Ishikawa (cell line): ENCODE measurements at regions not wholly inside any gene's neighbourhood (a gene's known extent, or its start where the extent isn't known, plus 50 kb on each side); places are given as distances from the start of the nearest gene placed in this dataset.

Experiments used
- CEBPB ChIP-seq: IDR thresholded peaks from 2 replicates; pipeline ENCODE4 v1.6.1; 2012
- CREB1 ChIP-seq: IDR thresholded peaks from 2 replicates; pipeline ENCODE4 v1.6.1; 2012; ENCODE audit warnings: low read depth
- EGR1 ChIP-seq: IDR thresholded peaks from 2 replicates; pipeline ENCODE4 v1.6.1; 2012
- EP300 ChIP-seq: IDR thresholded peaks from 2 replicates; pipeline ENCODE4 v1.6.1; 2012; ENCODE audit warnings: borderline replicate concordance
- FOXM1 ChIP-seq: IDR thresholded peaks from 2 replicates; pipeline ENCODE4 v1.6.1; 2012; ENCODE audit warnings: low read depth, borderline replicate concordance
- NFIC ChIP-seq: IDR thresholded peaks from 2 replicates; pipeline ENCODE4 v1.6.1; 2012
- RAD21 ChIP-seq: IDR thresholded peaks from 2 replicates; pipeline ENCODE4 v1.6.1; 2012; ENCODE audit warnings: low read depth
- TAF1 ChIP-seq: IDR thresholded peaks from 2 replicates; pipeline ENCODE4 v1.6.1; 2012; ENCODE audit warnings: low read depth, mild to moderate bottlenecking
- TCF12 ChIP-seq: IDR thresholded peaks from 2 replicates; pipeline ENCODE4 v1.6.1; 2012; ENCODE audit warnings: low read depth
- TEAD4 ChIP-seq: IDR thresholded peaks from 2 replicates; pipeline ENCODE4 v1.6.1; 2012
- YY1 ChIP-seq: IDR thresholded peaks from 2 replicates; pipeline ENCODE4 v1.6.1; 2012; ENCODE audit warnings: low read depth
- ZBTB7A ChIP-seq: IDR thresholded peaks from 2 replicates; pipeline ENCODE4 v1.6.1; 2012; ENCODE audit warnings: low read depth
- TF ChIP-seq, protein P1 (sequence below): IDR thresholded peaks from 2 replicates; pipeline ENCODE4 v1.6.1; 2012
- TF ChIP-seq, protein P2 (sequence below): IDR thresholded peaks from 2 replicates; pipeline ENCODE4 v1.6.1; 2012
- TF ChIP-seq, protein P3 (sequence below): IDR thresholded peaks from 2 replicates; pipeline ENCODE4 v1.6.1; 2012; ENCODE audit warnings: low read depth, mild to moderate bottlenecking

DNA sequence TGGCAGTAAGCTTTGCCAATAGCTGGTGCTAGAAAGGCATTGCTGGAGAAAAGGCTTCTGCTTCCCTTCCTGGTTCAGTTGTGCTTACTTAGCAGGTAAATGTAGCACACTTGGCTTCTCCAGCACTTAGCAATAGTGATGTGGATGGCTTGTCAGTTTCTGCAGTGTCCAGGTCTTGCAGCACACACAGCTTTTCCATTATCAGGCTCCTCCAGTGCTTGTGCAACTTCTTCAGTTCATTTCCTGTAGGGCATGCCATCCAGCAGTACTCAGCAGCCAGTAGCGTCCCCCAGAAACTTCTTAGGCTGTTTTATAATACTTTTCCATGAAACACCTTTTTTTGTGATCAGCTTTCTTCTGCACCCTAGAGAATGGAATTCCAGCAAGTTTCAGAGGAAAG is 154.6 kb downstream of the SLC6A15 start:
- no peak for TF ChIP-seq CREB1
- TF ChIP-seq, protein P1, sequence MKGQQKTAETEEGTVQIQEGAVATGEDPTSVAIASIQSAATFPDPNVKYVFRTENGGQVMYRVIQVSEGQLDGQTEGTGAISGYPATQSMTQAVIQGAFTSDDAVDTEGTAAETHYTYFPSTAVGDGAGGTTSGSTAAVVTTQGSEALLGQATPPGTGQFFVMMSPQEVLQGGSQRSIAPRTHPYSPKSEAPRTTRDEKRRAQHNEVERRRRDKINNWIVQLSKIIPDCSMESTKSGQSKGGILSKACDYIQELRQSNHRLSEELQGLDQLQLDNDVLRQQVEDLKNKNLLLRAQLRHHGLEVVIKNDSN: no peak
- TF ChIP-seq, protein P2, sequence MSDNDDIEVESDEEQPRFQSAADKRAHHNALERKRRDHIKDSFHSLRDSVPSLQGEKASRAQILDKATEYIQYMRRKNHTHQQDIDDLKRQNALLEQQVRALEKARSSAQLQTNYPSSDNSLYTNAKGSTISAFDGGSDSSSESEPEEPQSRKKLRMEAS: no peak
- no peak for TF ChIP-seq NFIC

DNA sequence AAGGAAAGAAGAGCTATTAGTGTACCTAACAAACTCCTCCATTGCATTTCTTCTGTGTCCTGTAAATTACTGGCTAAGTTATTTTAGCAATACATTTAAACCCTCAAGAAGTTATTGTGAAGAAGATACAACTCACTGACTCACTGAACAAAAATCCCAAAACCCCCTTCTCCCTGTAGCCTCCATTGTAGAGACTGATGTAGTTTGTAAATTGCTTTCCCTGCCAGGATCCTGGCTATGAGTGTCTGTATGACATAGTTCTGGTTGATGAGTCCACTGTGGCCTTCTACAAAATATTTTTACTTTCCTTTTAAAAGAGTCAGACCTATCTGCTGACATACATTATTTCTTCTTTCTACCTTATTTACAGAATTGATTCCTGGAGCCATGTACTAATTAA is 155.6 kb downstream of the SLC6A15 start:
- TF ChIP-seq TEAD4 (no peak), NFIC (no peak), RAD21 (no peak), YY1 (no peak), TAF1 (no peak), EP300 (no peak), TCF12 (no peak), ZBTB7A (no peak), FOXM1 (no peak), EGR1 (no peak), CREB1 (no peak), CEBPB (no peak)
- TF ChIP-seq, protein P3, sequence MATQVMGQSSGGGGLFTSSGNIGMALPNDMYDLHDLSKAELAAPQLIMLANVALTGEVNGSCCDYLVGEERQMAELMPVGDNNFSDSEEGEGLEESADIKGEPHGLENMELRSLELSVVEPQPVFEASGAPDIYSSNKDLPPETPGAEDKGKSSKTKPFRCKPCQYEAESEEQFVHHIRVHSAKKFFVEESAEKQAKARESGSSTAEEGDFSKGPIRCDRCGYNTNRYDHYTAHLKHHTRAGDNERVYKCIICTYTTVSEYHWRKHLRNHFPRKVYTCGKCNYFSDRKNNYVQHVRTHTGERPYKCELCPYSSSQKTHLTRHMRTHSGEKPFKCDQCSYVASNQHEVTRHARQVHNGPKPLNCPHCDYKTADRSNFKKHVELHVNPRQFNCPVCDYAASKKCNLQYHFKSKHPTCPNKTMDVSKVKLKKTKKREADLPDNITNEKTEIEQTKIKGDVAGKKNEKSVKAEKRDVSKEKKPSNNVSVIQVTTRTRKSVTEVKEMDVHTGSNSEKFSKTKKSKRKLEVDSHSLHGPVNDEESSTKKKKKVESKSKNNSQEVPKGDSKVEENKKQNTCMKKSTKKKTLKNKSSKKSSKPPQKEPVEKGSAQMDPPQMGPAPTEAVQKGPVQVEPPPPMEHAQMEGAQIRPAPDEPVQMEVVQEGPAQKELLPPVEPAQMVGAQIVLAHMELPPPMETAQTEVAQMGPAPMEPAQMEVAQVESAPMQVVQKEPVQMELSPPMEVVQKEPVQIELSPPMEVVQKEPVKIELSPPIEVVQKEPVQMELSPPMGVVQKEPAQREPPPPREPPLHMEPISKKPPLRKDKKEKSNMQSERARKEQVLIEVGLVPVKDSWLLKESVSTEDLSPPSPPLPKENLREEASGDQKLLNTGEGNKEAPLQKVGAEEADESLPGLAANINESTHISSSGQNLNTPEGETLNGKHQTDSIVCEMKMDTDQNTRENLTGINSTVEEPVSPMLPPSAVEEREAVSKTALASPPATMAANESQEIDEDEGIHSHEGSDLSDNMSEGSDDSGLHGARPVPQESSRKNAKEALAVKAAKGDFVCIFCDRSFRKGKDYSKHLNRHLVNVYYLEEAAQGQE: no peak
- TF ChIP-seq, protein P1: no peak
- TF ChIP-seq, protein P2: no peak

DNA sequence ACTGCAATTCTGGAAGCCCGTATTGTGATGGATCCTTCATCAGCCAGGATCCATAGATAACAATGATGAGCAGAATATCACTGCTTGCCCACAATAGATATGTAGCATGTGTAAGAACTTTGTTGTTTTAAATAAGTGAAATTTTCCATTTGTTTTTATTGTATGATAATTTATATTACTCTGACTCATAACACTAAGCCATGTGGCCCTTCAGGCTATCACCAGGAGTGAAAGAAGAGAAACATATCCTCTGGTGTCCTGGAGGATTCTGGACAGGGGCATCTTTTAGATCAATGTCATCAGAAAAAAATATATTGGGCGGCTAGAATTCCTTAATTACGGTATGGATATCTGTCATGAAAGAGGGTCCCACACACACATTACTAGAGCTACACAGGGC is 167.5 kb downstream of the SLC6A15 start:
- no peak for TF ChIP-seq CREB1
- TF ChIP-seq, protein P1: no peak
- TF ChIP-seq NFIC: no peak

DNA sequence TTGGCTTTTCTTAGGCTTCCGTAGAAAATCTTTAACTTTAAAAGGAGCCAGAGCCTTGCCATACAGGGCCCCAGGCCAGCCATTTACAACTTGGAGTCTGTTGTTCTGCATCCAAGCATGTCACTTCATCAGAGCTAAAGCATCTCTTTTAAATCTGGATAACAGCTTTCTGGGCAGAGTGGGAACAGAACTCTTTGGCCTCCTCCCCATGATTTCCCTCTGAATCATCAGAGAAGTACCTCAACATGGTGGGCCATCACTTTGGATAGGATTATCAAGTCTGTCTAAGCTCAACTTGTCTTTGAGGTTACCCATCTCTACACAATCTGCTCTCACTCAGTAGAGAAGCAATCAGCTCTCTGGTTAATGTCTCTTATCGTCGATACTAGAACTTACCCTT is 170.9 kb downstream of the SLC6A15 start:
- TF ChIP-seq EGR1 (no peak), RAD21 (no peak), CREB1 (no peak), EP300 (no peak), TAF1 (no peak), YY1 (no peak), ZBTB7A (no peak), TCF12 (no peak)
- TF ChIP-seq, protein P1: no peak
- TF ChIP-seq, protein P2: no peak

DNA sequence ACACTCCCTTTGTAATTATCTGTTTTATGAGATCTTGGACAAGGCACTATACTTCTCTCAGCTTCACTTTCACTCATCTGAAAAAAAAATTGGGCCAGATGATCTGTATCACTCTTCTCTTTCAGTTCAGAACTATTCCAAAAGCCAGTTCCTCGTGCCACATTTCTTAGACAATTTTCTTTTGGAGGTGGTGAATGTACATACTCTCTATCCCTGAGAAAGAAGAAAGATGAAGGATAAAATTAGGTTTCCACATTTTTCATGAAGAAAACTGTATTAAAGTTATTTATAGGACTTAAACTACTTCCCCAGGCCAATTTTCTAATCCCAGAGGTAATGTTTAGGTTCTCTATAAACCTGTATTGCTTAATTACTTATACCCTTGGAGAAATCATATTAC is 171.6 kb downstream of the SLC6A15 start:
- TF ChIP-seq TAF1: no peak
- TF ChIP-seq, protein P2: no peak
- TF ChIP-seq, protein P3: no peak
- TF ChIP-seq RAD21: no peak
- no peak for TF ChIP-seq EGR1
- TF ChIP-seq, protein P1: no peak
- TF ChIP-seq NFIC: no peak
- TF ChIP-seq CREB1: no peak
- TF ChIP-seq TEAD4: no peak
- no peak for TF ChIP-seq TCF12
- no peak for TF ChIP-seq YY1
- no peak for TF ChIP-seq EP300
